H9 (cell line): ENCODE measurements at regions not wholly inside any gene's neighbourhood (a gene's known extent, or its start where the extent isn't known, plus 50 kb on each side); places are given as distances from the start of the nearest gene placed in this dataset.

Source experiments
- DNase-seq: peaks from one replicate; pipeline ENCODE4 v3.0.0-alpha.2; 2017
- H2AFZ ChIP-seq: one replicate; pipeline ENCODE4 v1.6.1; 2013; ENCODE audit warnings: mild to moderate bottlenecking, low read length, control low read depth, moderate library complexity
- H2AK5ac ChIP-seq: 2 replicates; pipeline ENCODE4 v1.6.1; 2013; ENCODE audit warnings: low read length, control low read depth, mixed read lengths; ENCODE audit not compliant: insufficient read length
- H2BK120ac ChIP-seq: one replicate; pipeline ENCODE4 v1.6.1; 2013; ENCODE audit warnings: low read depth, mild to moderate bottlenecking, low read length, control low read depth, inconsistent platforms; ENCODE audit not compliant: poor library complexity, severe bottlenecking
- H2BK12ac ChIP-seq: 2 replicates; pipeline ENCODE4 v1.6.1; 2013; ENCODE audit warnings: low read length, control low read depth, mixed read lengths, low read depth; ENCODE audit not compliant: insufficient read length
- H2BK15ac ChIP-seq: 2 replicates; pipeline ENCODE4 v1.6.1; 2013; ENCODE audit warnings: low read depth, low read length, control low read depth
- H2BK20ac ChIP-seq: one replicate; pipeline ENCODE4 v1.6.1; 2013; ENCODE audit warnings: low read depth, mild to moderate bottlenecking, low read length, control low read depth, inconsistent platforms; ENCODE audit not compliant: poor library complexity, severe bottlenecking
- H2BK5ac ChIP-seq: 2 replicates; pipeline ENCODE4 v1.6.1; 2013; ENCODE audit warnings: low read length, control low read depth, mixed read lengths; ENCODE audit not compliant: insufficient read length
- H3K14ac ChIP-seq: 2 replicates; pipeline ENCODE4 v1.6.1; 2013; ENCODE audit warnings: low read length, control low read depth; ENCODE audit not compliant: insufficient read depth
- H3K18ac ChIP-seq: 2 replicates; pipeline ENCODE4 v1.6.1; 2013; ENCODE audit warnings: low read depth, mild to moderate bottlenecking, mixed read lengths, low read length, control low read depth; ENCODE audit not compliant: insufficient read length
- H3K23ac ChIP-seq: 2 replicates; pipeline ENCODE4 v1.6.1; 2013; ENCODE audit warnings: low read length, control low read depth, mixed read lengths, low read depth; ENCODE audit not compliant: insufficient read length
- H3K23me2 ChIP-seq: 2 replicates; pipeline ENCODE4 v1.6.1; 2013; ENCODE audit warnings: low read depth, mild to moderate bottlenecking, mixed read lengths, low read length, control low read depth; ENCODE audit not compliant: insufficient read length, poor library complexity, severe bottlenecking
- H3K27ac ChIP-seq: 2 replicates; pipeline ENCODE4 v1.5.1; 2013; ENCODE audit warnings: low read length, control low read depth, mixed read lengths, low read depth; ENCODE audit not compliant: insufficient read length
- H3K27me3 ChIP-seq: 2 replicates; pipeline ENCODE4 v1.6.1; 2013; ENCODE audit warnings: low read length, control low read depth, inconsistent platforms; ENCODE audit not compliant: insufficient read depth
- H3K4ac ChIP-seq: 2 replicates; pipeline ENCODE4 v1.6.1; 2013; ENCODE audit warnings: low read depth, mild to moderate bottlenecking, control low read depth, inconsistent platforms, low read length, moderate library complexity
- H3K4me1 ChIP-seq: 2 replicates; pipeline ENCODE4 v1.6.1; 2013; ENCODE audit warnings: low read length, control low read depth, inconsistent platforms; ENCODE audit not compliant: insufficient read depth
- H3K4me2 ChIP-seq: 2 replicates; pipeline ENCODE4 v1.6.1; 2013; ENCODE audit warnings: low read length, control low read depth, mixed read lengths; ENCODE audit not compliant: insufficient read length, insufficient read depth
- H3K56ac ChIP-seq: 2 replicates; pipeline ENCODE4 v1.6.1; 2013; ENCODE audit warnings: low read depth, mild to moderate bottlenecking, mixed read lengths, low read length, control low read depth; ENCODE audit not compliant: insufficient read length
- H3K79me1 ChIP-seq: 2 replicates; pipeline ENCODE4 v1.6.1; 2013; ENCODE audit warnings: low read depth, mild to moderate bottlenecking, moderate library complexity, low read length, control low read depth, inconsistent platforms; ENCODE audit not compliant: insufficient read depth, poor library complexity, severe bottlenecking
- H3K79me2 ChIP-seq: 2 replicates; pipeline ENCODE4 v1.6.1; 2013; ENCODE audit warnings: low read length, control low read depth, inconsistent platforms; ENCODE audit not compliant: insufficient read depth
- H3K9ac ChIP-seq: 2 replicates; pipeline ENCODE4 v1.6.1; 2013; ENCODE audit warnings: low read length, control low read depth, mixed read lengths; ENCODE audit not compliant: insufficient read length; ENCODE audit errors: extremely low read depth
- H3K9me3 ChIP-seq: one replicate; pipeline ENCODE4 v1.6.1; 2013; ENCODE audit warnings: low read depth, low read length, inconsistent platforms; ENCODE audit not compliant: control insufficient read depth
- H3T11ph ChIP-seq: one replicate; pipeline ENCODE4 v1.6.1; 2013; ENCODE audit warnings: mild to moderate bottlenecking, low read length, control low read depth, inconsistent platforms
- H4K20me1 ChIP-seq: one replicate; pipeline ENCODE4 v1.6.1; 2013; ENCODE audit not compliant: control insufficient read depth, insufficient read length, insufficient read depth
- H4K5ac ChIP-seq: 2 replicates; pipeline ENCODE4 v1.6.1; 2013; ENCODE audit warnings: low read depth, mild to moderate bottlenecking, mixed read lengths, low read length, control low read depth; ENCODE audit not compliant: insufficient read length
- H4K8ac ChIP-seq: replicated peaks from 2 replicates; pipeline ENCODE4 v1.6.1; 2013; ENCODE audit warnings: low read length, control low read depth, mixed read lengths, low read depth; ENCODE audit not compliant: insufficient read length
- H4K91ac ChIP-seq: 2 replicates; pipeline ENCODE4 v1.6.1; 2013; ENCODE audit warnings: low read depth, mild to moderate bottlenecking, moderate library complexity, mixed read lengths, low read length, control low read depth; ENCODE audit not compliant: insufficient read length
- H3K27ac Mint-ChIP-seq, 3 experiments: 2 replicates in 2 of 3; 3 replicates in 1 of 3; pipeline ENCODE4 v1.8.0; 2020 to 2021; ENCODE audit warnings: mixed read lengths in 3 of 3, mild to moderate bottlenecking in 1 of 3, moderate library complexity in 1 of 3
- H3K27me3 Mint-ChIP-seq: 2 replicates; pipeline ENCODE4 v1.8.0; 2021; ENCODE audit warnings: low read depth, mild to moderate bottlenecking, moderate library complexity, mixed read lengths
- H3K36me3 Mint-ChIP-seq, 3 experiments: 2 replicates in 2 of 3; 3 replicates in 1 of 3; pipeline ENCODE4 v1.8.0; 2020 to 2021; ENCODE audit warnings: low read depth in 3 of 3, mixed read lengths in 3 of 3; ENCODE audit not compliant: insufficient read depth in 1 of 3
- H3K4me1 Mint-ChIP-seq, 2 experiments: 2 replicates each; pipeline ENCODE4 v1.8.0; 2020; ENCODE audit warnings: mixed read lengths in 2 of 2
- H3K4me3 Mint-ChIP-seq, 2 experiments: 2 replicates in 1 of 2; 3 replicates in 1 of 2; pipeline ENCODE4 v1.8.0; 2020 to 2021; ENCODE audit warnings: mild to moderate bottlenecking in 2 of 2, mixed read lengths in 2 of 2, moderate library complexity in 1 of 2
- H3K9me3 Mint-ChIP-seq, 2 experiments: 2 replicates in 1 of 2; 3 replicates in 1 of 2; pipeline ENCODE4 v1.8.0; 2020; ENCODE audit warnings: mild to moderate bottlenecking in 2 of 2, mixed read lengths in 2 of 2, moderate library complexity in 1 of 2
- WGBS: extraction: QIAGEN DNeasy Blood & Tissue Kit; methylation state at CpG from one replicate; pipeline ENCODE4 v1.1.7; 2013; ENCODE audit warnings: missing lambda C conversion rate, low lambda C conversion rate, mixed read lengths; ENCODE audit not compliant: insufficient read length; ENCODE audit errors: extremely low coverage; 5-methylcytosine and 5-hydroxymethylcytosine counted together
- TF ChIP-seq, protein P1 (sequence below): fragments of 200-600 bp; sonication (generic); conservative IDR thresholded peaks from 3 replicates; pipeline ENCODE4 v1.8.0; 2021; ENCODE audit warnings: antibody characterized with exemption, mild to moderate bottlenecking

DNA sequence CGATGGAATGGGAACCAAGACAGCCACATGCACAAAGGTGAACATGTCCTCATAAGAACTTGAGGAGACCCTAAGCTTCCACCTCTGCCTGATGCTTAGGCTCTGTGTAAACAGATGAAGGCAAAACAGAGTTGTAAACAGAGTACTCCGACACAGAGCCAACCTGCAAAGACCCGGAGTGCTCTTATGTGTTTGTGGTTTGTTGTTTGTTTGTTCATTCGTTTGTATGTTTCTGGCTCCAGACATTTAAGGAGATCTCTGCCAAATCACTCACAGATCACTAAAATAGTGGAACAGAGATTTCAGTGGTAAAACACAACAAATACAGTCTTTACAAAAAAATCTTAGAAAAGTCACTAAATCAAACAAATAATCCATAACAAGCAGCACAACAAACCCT is 294.9 kb downstream of the EIPR1 start:
- Histone ChIP-seq H2BK120ac (no peak overlapping the region), H3K14ac (no peak overlapping the region), H3K18ac (no peak overlapping the region), H2BK15ac (no peak overlapping the region), H3K4me1 (no peaks in the 10 kb centered on the region), H3K23me2 (no peaks in the 10 kb centered on the region), H3K56ac (no peak overlapping the region), H3K27ac (no peak overlapping the region), H3K79me2 (no peaks in the 10 kb centered on the region), H2BK5ac (no peak overlapping the region), H4K8ac (no peak overlapping the region), H3K9me3 (no peaks in the 10 kb centered on the region), H2BK20ac (no peak overlapping the region), H2AK5ac (no peak overlapping the region), H3K4ac (no peak overlapping the region), H3K4me2 (no peak overlapping the region), H3K9ac (no peak overlapping the region), H3K23ac (no peak overlapping the region), H4K20me1 (no peaks in the 10 kb centered on the region), H2AFZ (no peak overlapping the region), H4K5ac (no peak overlapping the region), H2BK12ac (no peak overlapping the region), H3T11ph (no peak overlapping the region), H3K79me1 (no peaks in the 10 kb centered on the region), H3K27me3 (no peaks in the 10 kb centered on the region), H4K91ac (no peak overlapping the region)
- WGBS, result no CpG with 5 or more reads among the region's 4 CpGs
- no peaks in the 10 kb centered on the region; a peak in 1 of 4 replicates for H3K4me1 Mint-ChIP-seq
- H3K27me3 Mint-ChIP-seq, result peaks cover 13% of the 10 kb centered on the region
- H3K27ac Mint-ChIP-seq, result no peak overlapping the region
- DNase-seq, result no peak
- peaks cover 5 to 8% of the 10 kb centered on the region in 2 experiments; a peak in 3 of 5 replicates for H3K9me3 Mint-ChIP-seq
- H3K36me3 Mint-ChIP-seq, result no peaks in the 10 kb centered on the region; a peak in 2 of 7 replicates
- TF ChIP-seq, protein P1, sequence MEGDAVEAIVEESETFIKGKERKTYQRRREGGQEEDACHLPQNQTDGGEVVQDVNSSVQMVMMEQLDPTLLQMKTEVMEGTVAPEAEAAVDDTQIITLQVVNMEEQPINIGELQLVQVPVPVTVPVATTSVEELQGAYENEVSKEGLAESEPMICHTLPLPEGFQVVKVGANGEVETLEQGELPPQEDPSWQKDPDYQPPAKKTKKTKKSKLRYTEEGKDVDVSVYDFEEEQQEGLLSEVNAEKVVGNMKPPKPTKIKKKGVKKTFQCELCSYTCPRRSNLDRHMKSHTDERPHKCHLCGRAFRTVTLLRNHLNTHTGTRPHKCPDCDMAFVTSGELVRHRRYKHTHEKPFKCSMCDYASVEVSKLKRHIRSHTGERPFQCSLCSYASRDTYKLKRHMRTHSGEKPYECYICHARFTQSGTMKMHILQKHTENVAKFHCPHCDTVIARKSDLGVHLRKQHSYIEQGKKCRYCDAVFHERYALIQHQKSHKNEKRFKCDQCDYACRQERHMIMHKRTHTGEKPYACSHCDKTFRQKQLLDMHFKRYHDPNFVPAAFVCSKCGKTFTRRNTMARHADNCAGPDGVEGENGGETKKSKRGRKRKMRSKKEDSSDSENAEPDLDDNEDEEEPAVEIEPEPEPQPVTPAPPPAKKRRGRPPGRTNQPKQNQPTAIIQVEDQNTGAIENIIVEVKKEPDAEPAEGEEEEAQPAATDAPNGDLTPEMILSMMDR, result no peak
- H3K4me3 Mint-ChIP-seq, result no peak overlapping the region
